GM21576 (cell line): ENCODE measurements at regions not wholly inside any gene's neighbourhood (a gene's known extent, or its start where the extent isn't known, plus 50 kb on each side); places are given as distances from the start of the nearest gene placed in this dataset.

Experiments
- ATAC-seq: cut with Tn5 transposase; IDR thresholded peaks from one replicate; pipeline ENCODE4 v1.9.1; 2021; ENCODE audit warnings: mild to moderate bottlenecking, moderate library complexity; ENCODE audit not compliant: unreplicated experiment

- ATAC-seq: no peak
Measured at GRCh38 chr7:17227766-17228490, 70.5 kb upstream of the AHR start.

DNA sequence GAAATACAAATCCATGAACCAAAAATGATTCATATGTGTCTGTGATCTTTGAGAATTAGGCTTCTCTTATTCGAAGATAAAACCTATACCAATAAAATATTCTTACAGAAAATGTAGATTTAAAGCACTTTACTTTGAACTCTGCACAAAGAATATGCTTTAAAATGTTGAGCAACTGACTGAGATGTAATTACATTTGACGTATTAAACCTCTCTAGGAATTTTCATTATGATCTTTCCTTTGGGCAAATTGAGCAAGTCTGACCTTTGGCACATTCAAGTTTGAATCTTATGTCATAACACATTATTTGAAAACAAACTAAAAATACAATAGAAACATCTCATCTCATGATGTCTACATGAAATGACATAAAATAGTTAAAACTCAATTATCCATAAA, 69.2 kb upstream of the AHR start:
- no peak for ATAC-seq

DNA sequence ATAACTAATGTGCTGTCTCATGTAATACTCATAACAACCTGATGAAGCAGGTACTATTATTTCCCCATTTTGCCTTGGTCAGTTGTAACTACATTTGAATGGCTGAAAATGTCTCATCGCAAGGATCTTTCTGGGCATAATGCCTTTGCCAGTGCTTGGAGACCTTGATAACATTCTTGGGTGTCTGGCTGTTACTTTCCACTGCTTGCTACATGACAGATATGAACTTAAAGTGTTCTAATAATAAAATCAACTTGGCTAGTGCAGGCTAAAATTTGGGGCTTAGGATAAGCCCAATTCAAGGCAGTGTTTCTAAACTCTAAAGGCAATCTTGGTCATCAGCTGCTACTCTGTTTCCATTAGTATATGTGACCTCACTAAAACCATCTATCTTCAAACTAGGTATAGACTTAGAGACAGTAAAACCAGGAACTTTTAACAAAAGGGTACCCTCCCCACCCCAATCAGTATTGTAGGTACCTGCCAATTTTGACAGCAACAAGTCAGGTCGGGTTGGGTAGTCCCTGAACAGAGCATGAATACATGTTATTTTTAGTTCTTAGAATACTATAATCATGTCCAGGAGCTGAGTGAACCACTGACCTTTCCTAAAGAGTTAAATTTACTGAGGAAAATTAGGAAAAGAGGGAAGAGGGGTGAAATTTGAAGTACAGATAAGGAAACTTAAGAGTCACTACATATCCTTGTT, 68.2 kb upstream of the AHR start:
- ATAC-seq: no peak

- no peak for ATAC-seq
Measured at GRCh38 chr7:17233603-17234002, 64.8 kb upstream of the AHR start.

GRCh38 chr7:17234030-17234397, 64.4 kb upstream of the AHR start:
- peak; percentile 43 for ATAC-seq

- peak; percentile 97 for ATAC-seq
Measured at GRCh38 chr7:17234398-17235031, 63.9 kb upstream of the AHR start.

GRCh38 chr7:17236171-17236570, 62.3 kb upstream of the AHR start:
- ATAC-seq: no peak

DNA sequence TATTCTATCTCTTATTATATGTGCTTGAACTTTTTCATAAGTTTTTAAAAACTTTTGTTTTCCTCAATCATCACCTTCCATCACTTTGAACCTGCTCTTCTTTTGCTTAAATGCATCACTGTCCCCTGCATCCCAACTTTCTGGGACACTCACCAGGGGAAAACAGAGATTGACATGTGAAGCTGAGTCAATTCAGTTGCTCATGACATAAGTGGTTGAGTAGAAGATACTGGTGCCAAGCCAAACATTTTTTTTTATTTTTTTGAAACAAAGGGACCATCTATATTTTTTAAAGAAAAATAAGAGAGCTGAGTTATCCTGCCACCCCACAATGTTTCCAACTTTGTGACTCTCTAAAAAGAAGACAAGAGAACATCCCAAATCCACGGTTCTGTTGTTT, 61.8 kb upstream of the AHR start:
- ATAC-seq: no peak

DNA sequence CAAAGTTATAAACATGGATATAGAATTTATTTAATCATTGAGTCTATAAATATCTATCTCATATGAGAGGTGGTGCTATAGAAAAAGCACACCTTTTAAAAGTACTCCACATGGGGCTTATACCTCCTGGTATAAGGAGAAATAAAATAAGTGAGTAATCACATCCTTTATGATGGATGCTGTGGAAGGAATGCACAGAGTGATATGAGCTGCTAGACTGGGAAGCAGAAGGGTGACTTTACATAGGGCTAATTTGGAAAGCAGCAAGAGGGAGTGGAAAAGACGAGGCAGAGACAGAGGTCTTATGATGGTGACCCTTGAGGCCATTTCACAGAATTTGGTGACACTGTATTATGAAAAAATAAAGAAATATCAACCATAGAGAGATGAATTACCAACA, 59.4 kb upstream of the AHR start:
- ATAC-seq: no peak

DNA sequence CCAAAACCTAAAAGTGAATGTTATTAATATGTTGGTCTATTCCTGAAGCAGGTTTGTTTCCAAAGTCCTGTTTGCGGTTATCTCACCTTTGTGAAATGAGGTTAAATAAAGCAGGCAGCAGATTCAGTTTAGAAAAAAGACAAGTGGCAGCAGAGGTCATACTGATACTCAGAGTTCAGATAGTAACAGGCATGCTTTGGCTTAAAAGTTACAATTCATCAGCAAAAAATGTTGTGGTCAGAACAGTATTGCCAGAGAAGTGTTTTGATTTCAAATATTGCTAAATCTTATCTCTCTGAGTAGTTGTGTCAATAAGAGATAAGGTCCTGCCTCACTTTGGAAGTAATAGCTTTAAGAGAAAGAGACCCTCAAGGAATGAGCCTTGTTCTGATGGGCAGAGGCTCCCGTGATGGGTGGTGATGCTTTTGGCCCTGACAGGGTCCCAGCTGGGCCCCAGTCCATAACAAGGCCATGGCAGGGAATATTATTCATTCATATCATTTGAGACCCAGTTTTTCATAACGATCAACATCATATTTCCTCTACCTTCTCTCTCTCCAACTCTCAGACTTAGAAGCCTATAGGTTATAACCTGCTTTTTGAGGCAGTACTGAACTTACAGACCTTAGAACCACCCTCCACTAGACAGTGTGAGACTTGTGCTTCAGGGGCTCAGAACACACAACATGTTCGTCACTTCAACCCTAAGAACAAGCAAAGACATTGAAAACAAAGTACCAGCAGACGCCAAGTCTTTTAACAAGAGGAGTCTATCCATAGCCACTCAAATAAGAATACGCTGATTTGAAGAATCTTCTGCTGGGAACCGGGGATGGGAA, 58.5 kb upstream of the AHR start:
- ATAC-seq: no peak

DNA sequence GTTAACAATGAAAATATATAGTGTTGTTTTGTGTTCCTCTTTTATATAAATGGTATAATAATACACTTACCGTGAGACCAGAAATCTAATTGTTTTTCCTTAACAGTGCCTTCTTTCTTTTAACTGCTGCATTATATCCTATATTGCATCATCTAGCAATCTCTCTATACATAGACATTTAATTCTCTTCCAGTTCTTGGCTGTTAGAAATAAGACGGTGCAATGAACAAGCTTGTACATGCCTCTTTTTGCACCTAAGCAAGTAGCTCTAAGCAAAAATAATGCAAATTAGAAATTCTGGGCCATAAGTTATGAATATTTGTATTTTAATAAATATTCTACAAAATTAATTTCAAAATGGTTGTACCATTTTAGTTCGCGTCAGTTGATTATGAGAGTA, 55.9 kb upstream of the AHR start:
- ATAC-seq: no peak

- ATAC-seq: no peak
Measured at GRCh38 chr7:17244786-17245185, 53.7 kb upstream of the AHR start.

DNA sequence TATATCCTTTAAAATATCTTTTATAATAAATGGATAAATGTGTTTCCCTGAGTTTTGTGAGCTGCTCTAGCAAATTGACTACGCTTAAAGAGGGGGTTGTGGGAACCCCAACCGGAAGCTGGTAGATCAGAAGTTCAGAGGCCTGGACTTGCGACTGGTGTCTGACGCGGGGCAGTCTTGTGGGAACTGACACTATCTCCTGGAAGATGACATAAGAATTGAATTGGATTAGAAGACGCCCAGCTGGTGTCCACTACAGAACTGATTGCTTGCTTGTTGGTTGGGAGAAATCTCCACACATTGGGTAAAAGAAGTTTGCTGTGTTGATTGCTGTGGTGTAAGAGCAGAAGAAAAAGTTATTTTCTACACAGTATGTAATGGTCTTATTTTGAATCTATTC, 51.1 kb upstream of the AHR start:
- ATAC-seq: no peak

GRCh38 chr7:17248527-17248926, 49.9 kb upstream of the AHR start:
- no peak for ATAC-seq
